Ovary (tissue), 3 donors: ENCODE measurements at regions not wholly inside any gene's neighbourhood (a gene's known extent, or its start where the extent isn't known, plus 50 kb on each side); places are given as distances from the start of the nearest gene placed in this dataset.

ENCODE experiments used
- CTCF ChIP-seq, 3 donors: fragments of 450-650 bp in 2 of 3; fragments of 200-600 bp in 1 of 3; IDR thresholded peaks; one replicate each; pipeline versions ENCODE4 v1.5.1 to v1.8.0; 2016 to 2022; ENCODE audit warnings: antibody characterized with exemption in 3 of 3, mild to moderate bottlenecking in 1 of 3
- POLR2A ChIP-seq: fragments of 450-650 bp; IDR thresholded peaks from one replicate; pipeline ENCODE4 v1.6.1; 2017; ENCODE audit warnings: antibody characterized with exemption, mild to moderate bottlenecking, moderate library complexity
- donor health status: DM: no; HTN: no; CAD: no.

DNA sequence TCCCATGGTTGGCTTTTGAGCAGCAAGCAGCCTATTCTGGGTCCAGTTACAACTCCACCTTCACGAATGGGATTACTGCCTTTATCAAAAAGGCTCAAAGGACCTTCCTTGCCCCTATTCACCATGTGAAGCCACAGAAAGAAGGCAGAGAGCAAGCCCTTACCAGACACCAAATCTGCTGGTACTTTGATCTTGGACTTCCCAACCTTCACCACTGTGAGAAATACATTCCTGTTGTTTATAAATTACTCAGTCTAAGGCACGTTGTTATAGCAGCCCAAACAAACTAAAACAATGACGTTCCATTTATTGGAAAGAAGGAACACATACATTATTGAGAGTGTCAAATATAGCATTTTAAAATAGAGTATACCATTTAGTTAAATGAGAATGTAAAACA is 1557.9 kb downstream of the PLA2G4A start:
- TF ChIP-seq CTCF (IDR thresholded peaks at IDR 0.05) (no peak), POLR2A (no peak)
